ENCODE measurements at regions not wholly inside any gene's neighbourhood (a gene's known extent, or its start where the extent isn't known, plus 50 kb on each side); places are given as distances from the start of the nearest gene placed in this dataset.

DNA sequence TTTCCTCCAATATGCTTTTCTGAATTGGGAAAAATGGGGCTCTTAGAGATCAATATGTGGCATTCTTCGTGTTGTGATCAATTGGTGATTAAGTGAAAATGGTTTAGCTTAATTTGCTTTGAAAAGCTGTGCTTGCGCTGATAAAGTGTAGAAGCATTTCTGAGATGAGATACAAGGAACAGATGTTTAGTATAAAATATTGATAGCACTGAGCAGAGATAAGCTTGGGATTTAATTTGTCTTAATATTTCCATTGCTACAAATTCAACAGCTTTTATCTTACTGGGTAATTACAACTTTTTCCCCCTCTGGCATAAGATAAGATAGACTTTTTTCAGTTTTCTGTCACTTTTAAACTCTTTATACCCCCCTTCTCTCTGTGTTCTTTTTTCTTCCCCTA, 2204.9 kb upstream of the WWC1 start:
- H3K4me1 ChIP-seq (ENCODE audit: control insufficient read depth, extremely low read depth, insufficient read depth, low read length) = no peaks in the 10 kb centered on the region
- no peak overlapping the region for H3K27ac ChIP-seq (ENCODE audit: control insufficient read depth, insufficient read depth, low read length)
- FAIRE-seq (no peak), DNase-seq (ENCODE audit: low read depth, low spot score) (no peak)
- H3K27me3 ChIP-seq (ENCODE audit: control insufficient read depth, extremely low read depth, insufficient read depth, low read length) = no peaks in the 10 kb centered on the region
- no peak overlapping the region for H3K4me2 ChIP-seq (ENCODE audit: control insufficient read depth, extremely low read depth, insufficient read depth, low read depth, low read length)
- H3K4me3 ChIP-seq (ENCODE audit: control insufficient read depth in 2 of 3, extremely low read depth in 1 of 3, insufficient read depth in 2 of 3, low read depth in 1 of 3, low read length in 3 of 3) = no peak overlapping the region
- H3K9ac ChIP-seq (ENCODE audit: control insufficient read depth, extremely low read depth, insufficient read depth, low read length) = no peak overlapping the region
- no peaks in the 10 kb centered on the region for H3K9me3 ChIP-seq (ENCODE audit: control insufficient read depth, low read depth, low read length)
- H3K36me3 ChIP-seq (ENCODE audit: control insufficient read depth in 2 of 2, extremely low read depth in 1 of 2, insufficient read depth in 2 of 2, low read length in 2 of 2) = no peaks in the 10 kb centered on the region
- no peaks in the 10 kb centered on the region for H4K20me1 ChIP-seq (ENCODE audit: control insufficient read depth, extremely low read depth, insufficient read depth, low read length)
- no peak overlapping the region for H2AFZ ChIP-seq (ENCODE audit: control insufficient read depth, low read length)
- H3K79me2 ChIP-seq (ENCODE audit: control insufficient read depth, insufficient read depth, low read length) = no peaks in the 10 kb centered on the region
- dilution Hi-C loops (cut with MboI; ENCODE audit: extremely low pct_ligation_motif_present, low sequenced_read_pairs) = no loop called here
- no peaks in the 10 kb centered on the region for H3K9me1 ChIP-seq (ENCODE audit: control insufficient read depth, extremely low read depth, insufficient read depth, low read length)
- TF ChIP-seq, protein P1, sequence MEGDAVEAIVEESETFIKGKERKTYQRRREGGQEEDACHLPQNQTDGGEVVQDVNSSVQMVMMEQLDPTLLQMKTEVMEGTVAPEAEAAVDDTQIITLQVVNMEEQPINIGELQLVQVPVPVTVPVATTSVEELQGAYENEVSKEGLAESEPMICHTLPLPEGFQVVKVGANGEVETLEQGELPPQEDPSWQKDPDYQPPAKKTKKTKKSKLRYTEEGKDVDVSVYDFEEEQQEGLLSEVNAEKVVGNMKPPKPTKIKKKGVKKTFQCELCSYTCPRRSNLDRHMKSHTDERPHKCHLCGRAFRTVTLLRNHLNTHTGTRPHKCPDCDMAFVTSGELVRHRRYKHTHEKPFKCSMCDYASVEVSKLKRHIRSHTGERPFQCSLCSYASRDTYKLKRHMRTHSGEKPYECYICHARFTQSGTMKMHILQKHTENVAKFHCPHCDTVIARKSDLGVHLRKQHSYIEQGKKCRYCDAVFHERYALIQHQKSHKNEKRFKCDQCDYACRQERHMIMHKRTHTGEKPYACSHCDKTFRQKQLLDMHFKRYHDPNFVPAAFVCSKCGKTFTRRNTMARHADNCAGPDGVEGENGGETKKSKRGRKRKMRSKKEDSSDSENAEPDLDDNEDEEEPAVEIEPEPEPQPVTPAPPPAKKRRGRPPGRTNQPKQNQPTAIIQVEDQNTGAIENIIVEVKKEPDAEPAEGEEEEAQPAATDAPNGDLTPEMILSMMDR (optimal IDR thresholded peaks at IDR 0.05 in 1 of 3, IDR thresholded peaks at IDR 0.05 in 1 of 3, conservative IDR thresholded peaks at IDR 0.05 in 1 of 3; ENCODE audit: extremely low read depth in 1 of 3, insufficient read depth in 2 of 3, low read length in 3 of 3) = no peak
- no peak for TF ChIP-seq EZH2 (IDR thresholded peaks at IDR 0.05; ENCODE audit: low read length)

DNA sequence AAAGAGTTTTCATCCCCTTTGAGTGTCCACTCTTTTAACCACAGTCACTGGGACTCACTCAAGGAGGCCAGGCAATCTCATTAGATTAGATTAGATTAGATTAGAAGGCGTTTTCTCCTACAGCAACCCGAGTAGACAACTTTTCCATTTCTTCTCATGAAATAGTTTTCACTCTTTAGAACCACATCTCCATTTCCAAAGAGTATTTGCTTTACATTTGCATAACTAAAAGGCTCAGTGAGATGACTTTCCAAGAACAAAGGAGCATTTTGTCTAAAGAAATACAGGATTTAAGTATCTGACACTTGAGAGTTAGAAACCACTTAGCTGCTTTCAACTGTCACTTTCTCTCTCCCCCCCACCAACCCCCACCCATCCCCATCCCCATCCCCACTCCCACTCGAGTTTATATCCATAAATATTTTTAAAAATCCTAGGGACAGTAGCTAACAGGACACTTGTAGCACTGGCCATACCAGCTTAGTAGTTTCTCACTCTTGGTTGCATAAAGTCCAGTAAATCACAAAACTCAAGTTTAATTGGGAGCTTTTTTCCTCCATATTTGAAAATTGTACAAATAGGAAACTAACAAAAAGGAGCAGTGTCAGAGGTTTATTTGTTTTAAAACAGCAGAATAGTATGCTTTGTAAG, 2202.9 kb upstream of the WWC1 start:
- dilution Hi-C loops (cut with MboI; ENCODE audit: extremely low pct_ligation_motif_present, low sequenced_read_pairs) = no loop called here

More for the DNA sequence above, 2202.9 kb upstream of the WWC1 start:
- Histone ChIP-seq H3K27ac (ENCODE audit: control insufficient read depth, insufficient read depth, low read length) (no peak overlapping the region), H3K79me2 (ENCODE audit: control insufficient read depth, insufficient read depth, low read length) (no peaks in the 10 kb centered on the region), H3K27me3 (ENCODE audit: control insufficient read depth, extremely low read depth, insufficient read depth, low read length) (no peaks in the 10 kb centered on the region), H3K4me2 (ENCODE audit: control insufficient read depth, extremely low read depth, insufficient read depth, low read depth, low read length) (no peak overlapping the region), H4K20me1 (ENCODE audit: control insufficient read depth, extremely low read depth, insufficient read depth, low read length) (no peaks in the 10 kb centered on the region), H2AFZ (ENCODE audit: control insufficient read depth, low read length) (no peak overlapping the region), H3K9me1 (ENCODE audit: control insufficient read depth, extremely low read depth, insufficient read depth, low read length) (no peaks in the 10 kb centered on the region), H3K9me3 (ENCODE audit: control insufficient read depth, low read depth, low read length) (peaks cover under 1% of the 10 kb centered on the region), H3K9ac (ENCODE audit: control insufficient read depth, extremely low read depth, insufficient read depth, low read length) (no peak overlapping the region), H3K36me3 (ENCODE audit: control insufficient read depth in 2 of 2, extremely low read depth in 1 of 2, insufficient read depth in 2 of 2, low read length in 2 of 2) (no peaks in the 10 kb centered on the region), H3K4me1 (ENCODE audit: control insufficient read depth, extremely low read depth, insufficient read depth, low read length) (no peaks in the 10 kb centered on the region), H3K4me3 (ENCODE audit: control insufficient read depth in 2 of 3, extremely low read depth in 1 of 3, insufficient read depth in 2 of 3, low read depth in 1 of 3, low read length in 3 of 3) (no peak overlapping the region)
- no peak for FAIRE-seq
- TF ChIP-seq, protein P1 (optimal IDR thresholded peaks at IDR 0.05 in 1 of 3, IDR thresholded peaks at IDR 0.05 in 1 of 3, conservative IDR thresholded peaks at IDR 0.05 in 1 of 3; ENCODE audit: extremely low read depth in 1 of 3, insufficient read depth in 2 of 3, low read length in 3 of 3) = no peak
- TF ChIP-seq EZH2 (IDR thresholded peaks at IDR 0.05; ENCODE audit: low read length) = no peak
- no peak for DNase-seq (ENCODE audit: low read depth, low spot score)

Measured in keratinocyte (primary cell).